Activated CD4-positive, alpha-beta T cell treated with anti-CD3 and anti-CD28 coated beads, Interleukin-2, amount 10 ng/mL, durations not matched to agents 7 days and 5 days (primary cell): ENCODE measurements at regions not wholly inside any gene's neighbourhood (a gene's known extent, or its start where the extent isn't known, plus 50 kb on each side); places are given as distances from the start of the nearest gene placed in this dataset.

Source experiments
- CTCF ChIA-PET: fragments of 350-600 bp; sonication (Branson Sonifier 250); formaldehyde crosslinking; loops from one replicate; lab custom pipeline; 2021; ENCODE audit warnings: antibody characterized with exemption; lab: Charles Lee
- POLR2A ChIA-PET: fragments of 350-600 bp; sonication (Branson Sonifier 250); formaldehyde crosslinking; loops from one replicate; lab custom pipeline; 2021; ENCODE audit warnings: antibody characterized with exemption; lab: Charles Lee
- DNase-seq: peaks from one replicate; pipeline ENCODE4 v3.0.0-alpha.2; 2020
- H3K27ac Mint-ChIP-seq: one replicate; pipeline ENCODE4 v1.8.0; 2021; ENCODE audit warnings: mild to moderate bottlenecking, moderate library complexity, mixed read lengths
- H3K27me3 Mint-ChIP-seq: one replicate; pipeline ENCODE4 v1.8.0; 2021; ENCODE audit warnings: mixed read lengths
- H3K36me3 Mint-ChIP-seq: one replicate; pipeline ENCODE4 v1.8.0; 2021; ENCODE audit warnings: low read depth, mixed read lengths
- H3K4me1 Mint-ChIP-seq: one replicate; pipeline ENCODE4 v1.8.0; 2021; ENCODE audit warnings: mixed read lengths
- H3K4me3 Mint-ChIP-seq: one replicate; pipeline ENCODE4 v1.8.0; 2021; ENCODE audit warnings: mild to moderate bottlenecking, moderate library complexity, mixed read lengths
- H3K9me3 Mint-ChIP-seq: one replicate; pipeline ENCODE4 v1.8.0; 2021; ENCODE audit warnings: mixed read lengths

DNA sequence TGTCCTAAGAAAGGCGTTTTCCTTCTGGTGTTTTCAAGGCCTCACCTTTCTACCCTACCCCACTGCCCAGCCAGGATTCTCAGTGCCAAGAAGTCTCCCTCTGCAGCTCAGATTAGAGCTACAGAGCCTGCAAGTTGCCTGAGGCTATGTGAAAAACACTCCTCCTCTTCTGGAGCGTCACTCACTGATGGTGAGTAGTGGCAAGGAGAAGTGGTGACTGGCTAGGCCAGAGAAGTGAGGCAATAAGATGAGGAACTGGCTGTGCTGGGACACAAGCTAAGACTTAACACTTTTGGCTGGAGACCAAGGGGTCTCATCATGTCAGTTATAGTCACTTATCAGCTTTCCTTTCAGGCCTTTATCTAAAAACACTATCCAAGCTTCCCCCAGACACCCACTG is 86.7 kb upstream of the PRKAR2B start:
- Mint-ChIP-seq H3K4me1 (no peaks in the 10 kb centered on the region), H3K27ac (no peak overlapping the region), H3K27me3 (peaks cover 3% of the 10 kb centered on the region), H3K4me3 (no peak overlapping the region), H3K36me3 (no peaks in the 10 kb centered on the region), H3K9me3 (no peaks in the 10 kb centered on the region)
- POLR2A ChIA-PET: no interaction called here
- CTCF ChIA-PET: no interaction called here
- DNase-seq: no peak

- ChIA-PET POLR2A (no interaction called here), CTCF (no interaction called here)
- Mint-ChIP-seq H3K36me3 (no peaks in the 10 kb centered on the region), H3K4me3 (no peak overlapping the region), H3K27me3 (peaks cover 3% of the 10 kb centered on the region), H3K27ac (no peak overlapping the region), H3K9me3 (no peaks in the 10 kb centered on the region), H3K4me1 (no peaks in the 10 kb centered on the region)
- no peak for DNase-seq
Observed at GRCh38 chr7:106959753-106960152, 84.8 kb upstream of the PRKAR2B start.

GRCh38 chr7:106962751-106963150 is 81.8 kb upstream of the PRKAR2B start:
- Mint-ChIP-seq H3K36me3 (no peaks in the 10 kb centered on the region), H3K4me1 (no peaks in the 10 kb centered on the region), H3K9me3 (no peaks in the 10 kb centered on the region), H3K27me3 (peaks cover 3% of the 10 kb centered on the region), H3K4me3 (no peak overlapping the region), H3K27ac (no peak overlapping the region)
- ChIA-PET POLR2A (no interaction called here), CTCF (interaction anchor here (0.8 to 1.1 kb wide), 2 partner anchors 10 to 242 kb away, joined by 3 read pairs; no protein-coding TSS in a partner anchor)
- DNase-seq: no peak

DNA sequence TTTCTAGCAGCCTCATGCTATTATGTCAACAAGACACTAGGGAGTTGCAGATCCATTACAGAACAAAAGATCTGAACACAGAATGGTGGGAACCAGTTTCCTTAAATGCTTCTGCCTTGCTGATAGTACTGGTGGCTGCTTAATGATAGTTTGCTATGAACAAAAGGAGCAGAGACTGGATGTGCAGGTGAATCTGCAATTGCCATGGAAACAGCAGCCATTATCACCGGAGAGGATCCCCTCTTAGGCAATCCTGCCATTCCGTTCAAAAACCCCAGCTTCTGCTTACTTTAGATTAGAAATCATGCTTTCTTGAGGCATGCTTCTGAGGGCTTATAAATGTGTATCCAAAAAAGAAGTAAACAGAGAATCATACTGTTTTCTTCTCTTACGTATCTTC is 80.0 kb upstream of the PRKAR2B start:
- H3K36me3 Mint-ChIP-seq: no peaks in the 10 kb centered on the region
- no peaks in the 10 kb centered on the region for H3K9me3 Mint-ChIP-seq
- H3K27ac Mint-ChIP-seq: no peak overlapping the region
- peaks cover 3% of the 10 kb centered on the region for H3K27me3 Mint-ChIP-seq
- POLR2A ChIA-PET: no interaction called here
- no peak overlapping the region for H3K4me3 Mint-ChIP-seq
- H3K4me1 Mint-ChIP-seq: no peaks in the 10 kb centered on the region
- CTCF ChIA-PET: no interaction called here
- no peak for DNase-seq

GRCh38 chr7:106965108-106965507 is 79.4 kb upstream of the PRKAR2B start:
- H3K27me3 Mint-ChIP-seq: peaks cover 3% of the 10 kb centered on the region
- ChIA-PET POLR2A (no interaction called here), CTCF (no interaction called here)

GRCh38 chr7:106966121-106966520 is 78.4 kb upstream of the PRKAR2B start:
- no peak for DNase-seq
- ChIA-PET CTCF (interaction anchor here (1.0 kb wide), 1 partner anchor 10 kb away, joined by 3 read pairs; no protein-coding TSS in a partner anchor), POLR2A (no interaction called here)
- H3K9me3 Mint-ChIP-seq: no peaks in the 10 kb centered on the region
- H3K36me3 Mint-ChIP-seq: no peaks in the 10 kb centered on the region
- H3K27me3 Mint-ChIP-seq: peaks cover 6% of the 10 kb centered on the region
- no peak overlapping the region for H3K27ac Mint-ChIP-seq
- H3K4me1 Mint-ChIP-seq: no peaks in the 10 kb centered on the region
- no peak overlapping the region for H3K4me3 Mint-ChIP-seq

More at GRCh38 chr7:106965108-106965507, 79.4 kb upstream of the PRKAR2B start:
- Mint-ChIP-seq H3K36me3 (no peaks in the 10 kb centered on the region), H3K4me3 (no peak overlapping the region), H3K9me3 (no peaks in the 10 kb centered on the region), H3K27ac (no peak overlapping the region), H3K4me1 (no peaks in the 10 kb centered on the region)
- no peak for DNase-seq

- H3K4me1 Mint-ChIP-seq: no peaks in the 10 kb centered on the region
- ChIA-PET CTCF (no interaction called here), POLR2A (no interaction called here)
- no peak for DNase-seq
- no peaks in the 10 kb centered on the region for H3K36me3 Mint-ChIP-seq
- no peak overlapping the region for H3K4me3 Mint-ChIP-seq
- H3K27me3 Mint-ChIP-seq: peaks cover 4% of the 10 kb centered on the region
- no peak overlapping the region for H3K27ac Mint-ChIP-seq
- H3K9me3 Mint-ChIP-seq: no peaks in the 10 kb centered on the region
Observed at GRCh38 chr7:106968160-106968559, 76.3 kb upstream of the PRKAR2B start.

DNA sequence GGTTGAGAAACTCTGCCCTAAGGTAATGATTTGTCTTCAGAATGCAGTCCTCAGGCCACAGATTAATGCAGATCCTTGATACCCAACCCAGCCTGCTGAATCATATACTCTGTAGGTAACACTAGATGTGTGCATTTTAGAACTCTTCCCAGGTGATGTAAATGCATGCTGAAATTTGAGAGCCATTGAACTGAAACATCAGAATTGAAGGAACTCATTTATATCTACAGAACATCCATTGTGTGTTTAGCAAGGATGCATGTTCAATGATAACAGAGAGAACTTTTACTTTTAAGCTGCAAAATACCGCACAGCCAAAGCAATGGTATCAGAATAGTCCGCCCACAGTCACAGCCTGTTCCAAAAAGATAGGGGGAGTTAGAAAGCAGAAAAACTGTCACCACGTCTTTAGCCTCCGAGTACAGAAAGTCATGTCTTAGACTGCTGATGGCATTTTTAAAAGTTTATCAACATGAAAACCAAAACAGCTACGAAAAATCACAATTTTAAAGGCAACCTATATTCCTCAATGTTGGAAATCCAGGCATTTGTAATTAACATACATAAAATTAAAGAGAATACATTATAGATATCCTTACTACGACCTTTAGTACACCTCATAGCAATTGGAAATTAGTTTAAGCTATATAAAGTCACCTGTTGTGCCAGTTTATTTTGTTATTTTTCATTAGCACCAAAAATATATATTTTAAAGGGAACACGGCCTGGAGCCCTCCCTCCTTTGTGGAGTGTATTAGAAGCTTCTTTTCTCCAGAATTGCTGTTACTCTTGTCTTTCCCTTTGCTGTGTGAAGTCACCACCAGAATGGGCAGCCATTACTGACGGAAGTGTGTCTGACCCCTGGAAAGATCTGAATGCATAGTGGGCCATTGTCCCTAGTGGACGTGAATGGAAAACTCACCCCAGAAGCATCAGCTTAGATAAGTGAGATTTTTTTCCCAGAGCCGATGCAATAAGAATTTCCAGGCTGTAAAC is 65.8 kb upstream of the PRKAR2B start:
- POLR2A ChIA-PET: no interaction called here

DNA sequence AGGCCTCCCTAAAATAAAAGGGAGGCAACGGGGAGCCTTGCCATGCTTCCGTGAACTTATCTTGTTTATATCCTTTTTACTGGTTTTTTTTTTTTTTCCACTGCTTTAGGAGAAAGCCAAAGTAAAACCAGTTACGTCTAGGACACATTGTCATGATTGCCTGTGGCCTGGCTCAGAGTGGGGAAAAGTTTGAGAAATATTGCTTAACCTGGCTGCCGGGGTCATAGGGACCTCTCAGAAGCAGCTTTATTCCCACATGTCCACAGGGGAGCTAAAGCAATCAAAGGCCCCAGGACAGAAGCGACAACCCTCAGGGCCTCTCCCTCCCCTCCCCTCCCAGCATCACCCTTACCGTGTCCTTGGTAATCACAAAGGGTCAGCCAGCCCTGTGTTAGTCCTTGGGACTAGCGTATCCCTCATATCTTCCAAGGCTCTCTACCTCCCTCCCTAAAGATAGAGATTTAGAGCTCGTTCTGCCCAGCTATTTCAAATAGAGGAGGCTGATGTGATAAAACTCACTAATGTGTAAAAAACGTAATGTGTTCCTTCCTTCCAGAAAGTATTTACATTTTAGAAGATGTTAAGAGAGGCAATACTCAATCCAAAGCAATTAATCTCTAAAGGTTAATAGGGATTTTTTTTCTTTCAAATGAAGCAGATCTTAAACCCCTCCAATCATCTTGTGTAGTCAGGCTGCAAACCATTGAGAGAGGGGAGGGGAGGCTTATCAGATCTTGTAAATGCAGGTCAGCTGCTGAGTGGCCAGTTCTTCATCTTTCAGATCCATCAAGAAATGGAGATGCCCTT is 64.8 kb upstream of the PRKAR2B start:
- Mint-ChIP-seq H3K27me3 (no peaks in the 10 kb centered on the region), H3K27ac (no peak overlapping the region), H3K4me1 (no peaks in the 10 kb centered on the region), H3K36me3 (no peaks in the 10 kb centered on the region), H3K4me3 (no peak overlapping the region), H3K9me3 (no peaks in the 10 kb centered on the region)
- ChIA-PET CTCF (interaction anchor here (1.0 to 1.3 kb wide), 2 partner anchors 24 to 40 kb away, joined by 3 read pairs; no protein-coding TSS in a partner anchor), POLR2A (no interaction called here)
- DNase-seq: no peak

More for the DNA sequence above, 65.8 kb upstream of the PRKAR2B start:
- Mint-ChIP-seq H3K27me3 (no peaks in the 10 kb centered on the region), H3K9me3 (no peaks in the 10 kb centered on the region), H3K4me1 (no peaks in the 10 kb centered on the region), H3K36me3 (no peaks in the 10 kb centered on the region), H3K4me3 (no peak overlapping the region), H3K27ac (no peak overlapping the region)
- CTCF ChIA-PET: interaction anchor here (1.0 to 1.3 kb wide), 2 partner anchors 25 to 41 kb away, joined by 3 read pairs; no protein-coding TSS in a partner anchor
- no peak for DNase-seq

DNA sequence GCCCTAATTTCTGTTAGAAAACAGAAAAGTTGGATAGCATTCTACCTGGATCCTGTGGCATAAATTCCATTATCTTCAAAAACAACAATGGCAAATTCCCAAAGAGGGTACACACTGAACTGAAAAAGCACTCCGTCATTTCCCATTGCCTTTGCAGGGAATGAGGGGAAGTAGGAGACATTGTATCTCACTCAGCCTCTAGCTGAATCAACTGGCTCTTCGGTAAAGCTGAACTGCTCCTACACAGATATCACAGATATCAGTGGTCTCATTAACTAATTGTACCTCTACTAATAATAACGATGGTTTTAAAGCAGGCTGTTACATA is 64.2 kb upstream of the PRKAR2B start:
- POLR2A ChIA-PET: no interaction called here
- DNase-seq: no peak
- H3K4me3 Mint-ChIP-seq: no peak overlapping the region
- no peaks in the 10 kb centered on the region for H3K4me1 Mint-ChIP-seq
- no peaks in the 10 kb centered on the region for H3K9me3 Mint-ChIP-seq
- H3K27me3 Mint-ChIP-seq: no peaks in the 10 kb centered on the region
- no peaks in the 10 kb centered on the region for H3K36me3 Mint-ChIP-seq
- H3K27ac Mint-ChIP-seq: no peak overlapping the region
- CTCF ChIA-PET: no interaction called here

- ChIA-PET POLR2A (no interaction called here), CTCF (no interaction called here)
- Mint-ChIP-seq H3K4me1 (no peaks in the 10 kb centered on the region), H3K27ac (no peak overlapping the region), H3K27me3 (no peaks in the 10 kb centered on the region), H3K4me3 (no peak overlapping the region), H3K36me3 (no peaks in the 10 kb centered on the region), H3K9me3 (no peaks in the 10 kb centered on the region)
- DNase-seq: no peak
Observed at GRCh38 chr7:106982415-106982814, 62.1 kb upstream of the PRKAR2B start.

- H3K4me3 Mint-ChIP-seq: no peak overlapping the region
- no peaks in the 10 kb centered on the region for H3K36me3 Mint-ChIP-seq
- H3K4me1 Mint-ChIP-seq: no peaks in the 10 kb centered on the region
- H3K27me3 Mint-ChIP-seq: no peaks in the 10 kb centered on the region
- DNase-seq: no peak
- no peaks in the 10 kb centered on the region for H3K9me3 Mint-ChIP-seq
- ChIA-PET CTCF (no interaction called here), POLR2A (no interaction called here)
- no peak overlapping the region for H3K27ac Mint-ChIP-seq
Observed at GRCh38 chr7:106984034-106984433, 60.5 kb upstream of the PRKAR2B start.

DNA sequence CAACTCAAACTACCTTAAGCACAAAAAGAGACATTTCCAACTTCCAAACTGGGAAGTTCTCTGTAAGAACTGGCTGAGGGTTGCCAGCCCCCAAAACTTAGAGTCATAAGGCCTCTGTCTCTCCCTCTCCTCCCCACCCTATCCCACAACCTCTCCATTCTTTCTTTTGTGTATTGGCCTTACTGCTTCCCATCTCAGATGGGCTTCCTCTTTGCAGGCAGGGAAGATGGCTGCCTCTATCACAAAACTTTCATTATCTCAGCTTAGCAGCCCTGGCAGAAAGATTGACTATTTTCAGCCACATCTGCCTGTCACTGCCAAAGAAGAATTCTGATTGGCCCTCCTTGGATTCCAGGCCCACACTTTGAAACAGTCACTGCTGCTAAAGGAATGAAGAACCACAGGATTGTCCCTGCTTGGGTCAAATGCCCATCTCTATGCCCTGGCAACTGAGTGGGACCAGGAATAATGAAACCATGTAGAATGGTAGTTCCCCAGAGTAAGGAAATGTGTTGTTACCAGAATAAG is 58.0 kb upstream of the PRKAR2B start:
- no peaks in the 10 kb centered on the region for H3K36me3 Mint-ChIP-seq
- DNase-seq: no peak
- no peaks in the 10 kb centered on the region for H3K27me3 Mint-ChIP-seq
- no peak overlapping the region for H3K27ac Mint-ChIP-seq
- no peak overlapping the region for H3K4me3 Mint-ChIP-seq
- H3K9me3 Mint-ChIP-seq: no peaks in the 10 kb centered on the region
- ChIA-PET POLR2A (no interaction called here), CTCF (interaction anchor here (0.7 kb wide), 1 partner anchor 921 kb away, joined by 3 read pairs; no protein-coding TSS in a partner anchor)
- no peaks in the 10 kb centered on the region for H3K4me1 Mint-ChIP-seq
